GM12865 (cell line): ENCODE measurements at regions not wholly inside any gene's neighbourhood (a gene's known extent, or its start where the extent isn't known, plus 50 kb on each side); places are given as distances from the start of the nearest gene placed in this dataset.

Experiments used
- DNase-seq: peaks from one replicate; pipeline ENCODE4 v3.0.0; 2010; ENCODE audit warnings: low read depth
- H3K4me3 ChIP-seq: 2 replicates; pipeline ENCODE4 v1.5.1; 2011; ENCODE audit warnings: mild to moderate bottlenecking, low read depth, low read length, control low read depth
- TF ChIP-seq, protein P1 (sequence below): IDR thresholded peaks from 2 replicates; pipeline ENCODE4 v1.5.1; 2011; ENCODE audit warnings: low read length, control low read depth, low read depth, inconsistent platforms; ENCODE audit not compliant: insufficient read depth; ENCODE audit errors: missing control alignments

GRCh38 chr11:11152877-11153276, 200.2 kb downstream of the CSNK2A3 start:
- TF ChIP-seq, protein P1, sequence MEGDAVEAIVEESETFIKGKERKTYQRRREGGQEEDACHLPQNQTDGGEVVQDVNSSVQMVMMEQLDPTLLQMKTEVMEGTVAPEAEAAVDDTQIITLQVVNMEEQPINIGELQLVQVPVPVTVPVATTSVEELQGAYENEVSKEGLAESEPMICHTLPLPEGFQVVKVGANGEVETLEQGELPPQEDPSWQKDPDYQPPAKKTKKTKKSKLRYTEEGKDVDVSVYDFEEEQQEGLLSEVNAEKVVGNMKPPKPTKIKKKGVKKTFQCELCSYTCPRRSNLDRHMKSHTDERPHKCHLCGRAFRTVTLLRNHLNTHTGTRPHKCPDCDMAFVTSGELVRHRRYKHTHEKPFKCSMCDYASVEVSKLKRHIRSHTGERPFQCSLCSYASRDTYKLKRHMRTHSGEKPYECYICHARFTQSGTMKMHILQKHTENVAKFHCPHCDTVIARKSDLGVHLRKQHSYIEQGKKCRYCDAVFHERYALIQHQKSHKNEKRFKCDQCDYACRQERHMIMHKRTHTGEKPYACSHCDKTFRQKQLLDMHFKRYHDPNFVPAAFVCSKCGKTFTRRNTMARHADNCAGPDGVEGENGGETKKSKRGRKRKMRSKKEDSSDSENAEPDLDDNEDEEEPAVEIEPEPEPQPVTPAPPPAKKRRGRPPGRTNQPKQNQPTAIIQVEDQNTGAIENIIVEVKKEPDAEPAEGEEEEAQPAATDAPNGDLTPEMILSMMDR: no peak
- no peak overlapping the region for H3K4me3 ChIP-seq
- DNase-seq: no peak

- H3K4me3 ChIP-seq: no peak overlapping the region
- peak; percentile 32 for DNase-seq
- TF ChIP-seq, protein P1: no peak
These were observed 203.2 kb downstream of the CSNK2A3 start for GRCh38 chr11:11149671-11150459.

DNA sequence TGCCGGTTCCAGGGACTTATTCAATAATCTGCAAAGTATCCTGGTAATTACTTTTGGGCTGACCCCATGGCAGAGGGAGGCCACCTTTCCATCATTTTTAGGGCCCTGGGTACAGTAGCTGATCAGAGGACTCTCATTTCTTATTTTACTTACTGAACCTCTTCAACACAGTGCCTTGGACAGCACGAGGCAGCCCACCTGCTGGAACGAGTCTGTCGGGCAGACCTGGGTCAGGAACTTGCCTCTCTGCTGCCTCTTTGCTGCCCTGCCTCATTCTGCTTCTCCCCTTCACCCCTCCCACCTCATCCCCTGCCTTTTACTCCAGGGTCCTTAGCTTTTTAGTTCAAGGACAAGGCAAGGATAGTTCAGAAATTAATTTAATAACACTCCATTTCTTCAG, 204.5 kb downstream of the CSNK2A3 start:
- no peak for DNase-seq
- H3K4me3 ChIP-seq: no peak overlapping the region
- TF ChIP-seq, protein P1: no peak

DNA sequence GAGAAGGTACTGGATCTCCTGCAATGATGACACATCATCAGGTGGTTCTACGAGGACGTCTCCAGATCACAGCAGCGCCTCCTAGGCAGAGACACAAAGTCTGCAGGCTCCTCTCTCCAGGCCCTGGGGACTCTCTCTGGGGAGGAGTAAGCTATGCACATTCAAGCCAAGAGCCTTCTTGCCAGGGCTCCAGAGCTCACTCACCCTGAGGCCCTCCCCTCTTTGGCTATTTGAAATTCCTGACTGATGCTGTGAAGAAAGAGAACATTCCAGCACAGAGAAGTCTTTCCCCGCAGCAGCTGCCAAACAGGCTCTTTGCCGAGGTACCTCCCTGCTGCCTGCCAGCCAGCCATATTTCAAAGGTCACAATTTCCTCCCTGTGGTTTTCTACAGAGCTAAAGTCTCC, 204.9 kb downstream of the CSNK2A3 start:
- H3K4me3 ChIP-seq: no peak overlapping the region
- TF ChIP-seq, protein P1: no peak
- DNase-seq: peak; percentile 38

GRCh38 chr11:11146830-11147229, 206.2 kb downstream of the CSNK2A3 start:
- no peak overlapping the region for H3K4me3 ChIP-seq
- TF ChIP-seq, protein P1: no peak
- no peak for DNase-seq

DNA sequence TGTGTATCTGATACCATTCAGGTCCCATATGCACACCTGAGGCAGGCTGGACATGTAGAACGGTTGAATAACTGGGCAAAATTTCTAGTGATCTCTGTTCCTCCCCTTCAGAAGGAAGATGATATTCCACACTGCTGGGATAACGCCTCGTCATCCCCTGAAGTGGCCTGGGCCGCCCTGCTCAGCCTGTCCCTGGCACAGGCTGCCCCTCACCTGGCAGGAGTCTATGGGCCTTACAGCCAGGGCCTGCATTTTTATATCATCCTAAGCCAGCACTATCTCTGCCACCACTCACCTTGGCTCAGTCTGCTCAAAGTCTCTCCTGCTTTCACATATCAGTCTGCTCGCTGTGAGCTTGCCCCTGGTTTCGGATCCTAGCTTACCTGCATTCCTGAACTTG, 209.2 kb downstream of the CSNK2A3 start:
- no peak for DNase-seq
- no peak overlapping the region for H3K4me3 ChIP-seq
- TF ChIP-seq, protein P1: no peak

DNA sequence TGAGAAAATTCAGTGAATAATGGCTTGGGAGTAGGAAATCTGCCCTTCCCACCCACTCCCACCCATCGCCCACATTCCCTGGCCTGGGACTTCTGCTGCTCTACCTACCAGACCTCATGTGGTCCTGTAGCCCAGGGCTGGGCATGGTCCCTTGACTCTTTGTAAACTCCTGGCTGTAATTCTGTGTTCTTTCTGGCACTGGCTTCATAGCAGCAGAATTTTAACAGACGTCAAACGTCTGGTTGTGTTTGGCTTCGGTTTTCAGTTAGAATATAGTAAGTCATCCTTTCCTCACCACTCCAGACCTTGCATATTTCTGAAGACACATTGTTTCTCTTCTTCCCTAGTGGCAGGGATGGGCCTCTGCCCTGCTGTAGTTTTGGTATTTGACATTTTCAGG, 210.6 kb downstream of the CSNK2A3 start:
- H3K4me3 ChIP-seq: no peak overlapping the region
- DNase-seq: no peak
- TF ChIP-seq, protein P1: no peak
